Small intestine (tissue), 7 donors: ENCODE measurements at regions not wholly inside any gene's neighbourhood (a gene's known extent, or its start where the extent isn't known, plus 50 kb on each side); places are given as distances from the start of the nearest gene placed in this dataset.

Source experiments
- DNase-seq, 2 donors: peaks; one replicate each; pipeline versions ENCODE4 v3.0.0 to v3.0.0-alpha.2; 2013
- FAIRE-seq: peaks from 2 replicates; lab custom pipeline; 2012; peaks lifted over from hg19 to GRCh38; lab: Jason Lieb, UNC
- H3K27ac ChIP-seq, 3 donors: one replicate each; pipeline ENCODE4 v1.5.1; 2013; ENCODE audit warnings: low read length in 2 of 3, mild to moderate bottlenecking in 2 of 3, control low read depth in 1 of 3, inconsistent platforms in 1 of 3, low read depth in 1 of 3, moderate library complexity in 1 of 3
- H3K27me3 ChIP-seq, 3 donors: one replicate each; pipeline ENCODE4 v1.6.1; 2013; ENCODE audit warnings: low read length in 3 of 3, inconsistent platforms in 1 of 3; ENCODE audit not compliant: control insufficient read depth in 3 of 3, insufficient read depth in 3 of 3
- H3K36me3 ChIP-seq, 3 donors: one replicate each; pipeline ENCODE4 v1.6.1; 2013; ENCODE audit warnings: low read length in 3 of 3, inconsistent platforms in 1 of 3, low read depth in 1 of 3, mild to moderate bottlenecking in 1 of 3, moderate library complexity in 1 of 3; ENCODE audit not compliant: control insufficient read depth in 3 of 3, insufficient read depth in 2 of 3
- H3K4me1 ChIP-seq, 3 donors: one replicate each; pipeline ENCODE4 v1.6.1; 2013; ENCODE audit warnings: low read length in 2 of 3, inconsistent platforms in 1 of 3, low read depth in 1 of 3, mild to moderate bottlenecking in 1 of 3, moderate library complexity in 1 of 3; ENCODE audit not compliant: control insufficient read depth in 3 of 3, insufficient read depth in 2 of 3
- H3K4me3 ChIP-seq, 3 donors: one replicate each; pipeline ENCODE4 v1.5.1; 2013; ENCODE audit warnings: low read length in 3 of 3, control low read depth in 1 of 3, inconsistent platforms in 1 of 3, low read depth in 1 of 3, mild to moderate bottlenecking in 1 of 3, moderate library complexity in 1 of 3
- H3K9me3 ChIP-seq, 2 donors: one replicate each; pipeline ENCODE4 v1.6.1; 2013; ENCODE audit warnings: low read depth in 1 of 2, low read length in 1 of 2; ENCODE audit not compliant: control insufficient read depth in 2 of 2, insufficient read depth in 1 of 2
- WGBS, 3 donors: extraction: QIAGEN DNeasy Blood & Tissue Kit; methylation state at CpG; one replicate each; pipeline ENCODE4 v1.1.7; 2013; 5-methylcytosine and 5-hydroxymethylcytosine counted together
- donor health status: healthy with polysubstance abuse.
- donor health status: control.
- donor health status: control.
- donor health status: Bipolar disorder and iron deficiency.
- donor health status: healthy.

GRCh38 chr3:107263269-107264021 is 113.8 kb upstream of the CCDC54 start:
- H3K27me3 ChIP-seq, result no peaks in the 10 kb centered on the region
- WGBS, 3 donors, result 59 to 64% (median 60%) methylated on average over 9 of the region's 9 CpGs
- no peak overlapping the region for H3K27ac ChIP-seq
- no peaks in the 10 kb centered on the region for H3K36me3 ChIP-seq
- FAIRE-seq (no peak), DNase-seq (no peak)
- no peaks in the 10 kb centered on the region for H3K9me3 ChIP-seq
- no peaks in the 10 kb centered on the region for H3K4me1 ChIP-seq
- no peak overlapping the region for H3K4me3 ChIP-seq

- WGBS, 3 donors, result 13 to 50% (median 29%) methylated on average over 6 of the region's 6 CpGs
- FAIRE-seq (no peak), DNase-seq (peak; percentile 22 to 65)
- Histone ChIP-seq H3K4me1 (no peaks in the 10 kb centered on the region), H3K4me3 (no peak overlapping the region), H3K27ac (no peak overlapping the region), H3K27me3 (no peaks in the 10 kb centered on the region), H3K9me3 (no peaks in the 10 kb centered on the region), H3K36me3 (no peaks in the 10 kb centered on the region)
Observed at GRCh38 chr3:107264888-107265287, 112.4 kb upstream of the CCDC54 start.

GRCh38 chr3:107265526-107265925 is 111.7 kb upstream of the CCDC54 start:
- DNase-seq, result no peak
- FAIRE-seq, result no peak
- 67 to 86% (median 81%) methylated on average over 1 of the region's 1 CpG for WGBS, 3 donors
- H3K27me3 ChIP-seq, result no peaks in the 10 kb centered on the region
- H3K36me3 ChIP-seq, result no peaks in the 10 kb centered on the region
- H3K4me3 ChIP-seq, result no peak overlapping the region
- no peaks in the 10 kb centered on the region for H3K9me3 ChIP-seq
- no peaks in the 10 kb centered on the region for H3K4me1 ChIP-seq
- H3K27ac ChIP-seq, result no peak overlapping the region

- Histone ChIP-seq H3K9me3 (no peaks in the 10 kb centered on the region), H3K27ac (no peak overlapping the region), H3K27me3 (no peaks in the 10 kb centered on the region), H3K36me3 (no peaks in the 10 kb centered on the region), H3K4me3 (no peak overlapping the region), H3K4me1 (no peaks in the 10 kb centered on the region)
- no peak for FAIRE-seq
- WGBS, 3 donors, result 87 to 92% (median 88%) methylated on average over 4 of the region's 4 CpGs
- DNase-seq, result no peak
Observed at GRCh38 chr3:107268469-107268868, 108.8 kb upstream of the CCDC54 start.

- Histone ChIP-seq H3K36me3 (no peaks in the 10 kb centered on the region), H3K27me3 (no peaks in the 10 kb centered on the region), H3K9me3 (no peaks in the 10 kb centered on the region), H3K27ac (no peak overlapping the region), H3K4me3 (no peak overlapping the region), H3K4me1 (peaks cover 0 to 1% (median 0%) of the 10 kb centered on the region in 3 donors)
- 85 to 87% (median 87%) methylated on average over 7 of the region's 7 CpGs for WGBS, 3 donors
- FAIRE-seq (no peak), DNase-seq (no peak)
Observed at GRCh38 chr3:107269136-107269535, 108.1 kb upstream of the CCDC54 start.

GRCh38 chr3:107271787-107272387 is 105.4 kb upstream of the CCDC54 start:
- FAIRE-seq (peak; percentile 47), DNase-seq (peak; percentile 31 to 50)
- Histone ChIP-seq H3K4me3 (no peak overlapping the region), H3K27ac (no peak overlapping the region), H3K27me3 (no peaks in the 10 kb centered on the region), H3K36me3 (no peaks in the 10 kb centered on the region), H3K9me3 (no peaks in the 10 kb centered on the region), H3K4me1 (peaks cover 0 to 3% (median 0%) of the 10 kb centered on the region in 3 donors)
- WGBS, 3 donors, result 3 to 19% (median 13%) methylated on average over 3 of the region's 3 CpGs

GRCh38 chr3:107272471-107272870 is 104.8 kb upstream of the CCDC54 start:
- Histone ChIP-seq H3K4me1 (peaks cover 0 to 3% (median 0%) of the 10 kb centered on the region in 3 donors), H3K36me3 (no peaks in the 10 kb centered on the region), H3K27ac (no peak overlapping the region), H3K4me3 (no peak overlapping the region), H3K9me3 (no peaks in the 10 kb centered on the region), H3K27me3 (no peaks in the 10 kb centered on the region)
- DNase-seq (no peak), FAIRE-seq (no peak)
- WGBS, 3 donors, result 63 to 82% (median 67%) methylated on average over 2 of the region's 2 CpGs

GRCh38 chr3:107272885-107273284 is 104.4 kb upstream of the CCDC54 start:
- H3K4me3 ChIP-seq, result no peak overlapping the region
- no peaks in the 10 kb centered on the region for H3K27me3 ChIP-seq
- FAIRE-seq (no peak), DNase-seq (no peak)
- H3K9me3 ChIP-seq, result no peaks in the 10 kb centered on the region
- no peak overlapping the region for H3K27ac ChIP-seq
- H3K36me3 ChIP-seq, result no peaks in the 10 kb centered on the region
- WGBS, 3 donors, result 80 to 89% (median 84%) methylated on average over 4 of the region's 4 CpGs
- peaks cover 0 to 3% (median 0%) of the 10 kb centered on the region in 3 donors for H3K4me1 ChIP-seq
